OCI-LY1 (cell line): ENCODE measurements at regions not wholly inside any gene's neighbourhood (a gene's known extent, or its start where the extent isn't known, plus 50 kb on each side); places are given as distances from the start of the nearest gene placed in this dataset.

ENCODE experiments used
- CTCF ChIP-seq: fragments of 200-600 bp; sonication (generic), shearing (Covaris generic); IDR thresholded peaks from 2 replicates; pipeline ENCODE4 v1.5.1; 2017; ENCODE audit warnings: mild to moderate bottlenecking, antibody characterized with exemption, low read length, moderate library complexity, mixed read lengths
- EZH2 ChIP-seq: fragments of 200-600 bp; sonication (generic), shearing (Covaris generic); IDR thresholded peaks from 2 replicates; pipeline ENCODE4 v1.8.0; 2017; ENCODE audit warnings: borderline replicate concordance, mixed run types, mild to moderate bottlenecking, antibody characterized with exemption, low read length, moderate library complexity, mixed read lengths

- no peak for TF ChIP-seq EZH2
- no peak for TF ChIP-seq CTCF
Observed at GRCh38 chr3:176160997-176161396, 1036.3 kb downstream of the TBL1XR1 start.
